K562 (cell line): ENCODE measurements at regions not wholly inside any gene's neighbourhood (a gene's known extent, or its start where the extent isn't known, plus 50 kb on each side); places are given as distances from the start of the nearest gene placed in this dataset.

Experiments
- ATAC-seq: fragments of 200-7000 bp; cut with Tn5 transposase; 3 replicates; pipeline ENCODE4 v1.9.1; 2020; ENCODE audit warnings: moderate library complexity
- BruUV-seq: library from RNA; stranded (reverse); fragments of 400-500 nt; replicated peaks from 2 replicates; lab custom pipeline; 2021; lab: Mats Ljungman, UMichigan
- CTCF ChIA-PET: fragments of 300-600 bp; formaldehyde crosslinking; extraction: SDS; loops from one replicate; lab custom pipeline; 2021; ENCODE audit warnings: low intra/inter-chr PET ratio; lab: Yijun Ruan, JAX
- POLR2A ChIA-PET: fragments of 300-600, 350-650 bp; sonication (Branson Sonifier 250); formaldehyde crosslinking; extraction: SDS; loops from one replicate; lab custom pipeline; 2021; ENCODE audit warnings: antibody characterized with exemption, inconsistent platforms; lab: Yijun Ruan, JAX
- DNase-seq, 4 experiments: peaks; one replicate each; pipeline versions ENCODE4 v3.0.0 to v3.0.0-alpha.2; 2011 to 2018; ENCODE audit warnings: low spot score in 3 of 4, mixed read lengths in 3 of 4; ENCODE audit errors: extremely low read depth in 1 of 4
- FAIRE-seq: peaks from 2 replicates; lab custom pipeline; 2011; peaks lifted over from hg19 to GRCh38; lab: Jason Lieb, UNC
- H2AFZ ChIP-seq: 2 replicates; pipeline ENCODE4 v1.6.0; 2011; ENCODE audit warnings: low read depth, low read length, control low read depth, inconsistent platforms
- H3K27ac ChIP-seq: fragments of 200-600 bp; 3 replicates; pipeline ENCODE4 v1.8.0; 2011; ENCODE audit warnings: low read depth, mild to moderate bottlenecking, control low read depth, inconsistent platforms, low read length, moderate library complexity, mixed read lengths; ENCODE audit errors: extremely low read depth
- H3K27me3 ChIP-seq, 2 experiments: fragments of 300-600 bp in 1 of 2; 2 replicates in 1 of 2; 3 replicates in 1 of 2; pipeline versions ENCODE4 v1.6.0 to v1.8.0; 2011; ENCODE audit warnings: inconsistent platforms in 2 of 2, low read length in 2 of 2, mild to moderate bottlenecking in 1 of 2, mixed read lengths in 1 of 2, moderate library complexity in 1 of 2; ENCODE audit not compliant: control insufficient read depth in 2 of 2, insufficient read depth in 2 of 2
- H3K36me3 ChIP-seq: fragments of 300-600 bp; 3 replicates; pipeline ENCODE4 v1.8.0; 2011; ENCODE audit warnings: mild to moderate bottlenecking, low read length, inconsistent platforms; ENCODE audit not compliant: control insufficient read depth, insufficient read depth
- H3K4me1 ChIP-seq, 2 experiments: fragments of 200-600 bp in 1 of 2; replicated peaks in 1 of 2; 2 replicates in 1 of 2; 3 replicates in 1 of 2; pipeline versions ENCODE4 v1.5.1 to v1.8.0; 2011; ENCODE audit warnings: inconsistent platforms in 2 of 2, low read length in 2 of 2, mild to moderate bottlenecking in 1 of 2, mixed read lengths in 1 of 2, moderate library complexity in 1 of 2; ENCODE audit not compliant: control insufficient read depth in 2 of 2, insufficient read depth in 2 of 2
- H3K4me2 ChIP-seq: 2 replicates; pipeline ENCODE4 v1.6.1; 2011; ENCODE audit warnings: low read length, control low read depth, inconsistent platforms, mixed read lengths; ENCODE audit not compliant: insufficient read depth
- H3K4me3 ChIP-seq: fragments of 200-600 bp; sonication (generic), shearing (Covaris generic); 2 replicates; pipeline ENCODE4 v1.5.1; 2016; ENCODE audit warnings: control low read depth, inconsistent platforms
- H3K79me2 ChIP-seq: fragments of 200-600 bp; 3 replicates; pipeline ENCODE4 v1.8.0; 2011; ENCODE audit warnings: low read length, inconsistent platforms; ENCODE audit not compliant: control insufficient read depth, insufficient read depth
- H3K9ac ChIP-seq, 2 experiments: 2 replicates each; pipeline versions ENCODE4 v1.6.0 to v1.6.1; 2011; ENCODE audit warnings: low read depth in 2 of 2, low read length in 2 of 2, control low read depth in 1 of 2, inconsistent platforms in 1 of 2, mild to moderate bottlenecking in 1 of 2, mixed read lengths in 1 of 2; ENCODE audit not compliant: insufficient read depth in 1 of 2
- H3K9me1 ChIP-seq: one replicate; pipeline ENCODE4 v1.6.0; 2011; ENCODE audit warnings: inconsistent platforms, mild to moderate bottlenecking, low read length, moderate library complexity; ENCODE audit not compliant: control insufficient read depth, insufficient read depth
- H3K9me3 ChIP-seq: replicated peaks from 2 replicates; pipeline ENCODE4 v1.5.1; 2011; ENCODE audit warnings: low read depth, low read length, inconsistent platforms; ENCODE audit not compliant: control insufficient read depth, insufficient read depth
- H4K20me1 ChIP-seq: replicated peaks from 2 replicates; pipeline ENCODE4 v1.6.1; 2011; ENCODE audit warnings: low read length, inconsistent platforms, mixed read lengths; ENCODE audit not compliant: control insufficient read depth, insufficient read depth
- JUND ChIP-seq, 2 experiments: IDR thresholded peaks; 2 replicates in 1 of 2; 3 replicates in 1 of 2; pipeline ENCODE4 v1.6.1; 2011; ENCODE audit warnings: borderline replicate concordance in 2 of 2, low read depth in 2 of 2, low read length in 2 of 2, improper control_type of control experiment in 1 of 2, missing biosample characterization in 1 of 2, missing genetic modification characterization in 1 of 2, missing genetic modification reagents in 1 of 2
- KDM4B ChIP-seq, 2 experiments: fragments of 450-650 bp in 1 of 2; sonication (generic) in 1 of 2; IDR thresholded peaks; 2 replicates each; pipeline ENCODE4 v1.6.1; 2016 to 2017; ENCODE audit warnings: borderline replicate concordance in 2 of 2, antibody characterized with exemption in 1 of 2, low read depth in 1 of 2, mild to moderate bottlenecking in 1 of 2
- MBD2 ChIP-seq: sonication (generic); IDR thresholded peaks from 2 replicates; pipeline ENCODE4 v1.6.1; 2016; ENCODE audit warnings: low read depth, borderline replicate concordance
- MED1 ChIP-seq: sonication (generic); formaldehyde crosslinking; IDR thresholded peaks from 2 replicates; pipeline ENCODE4 v1.8.1; 2023; ENCODE audit warnings: missing genetic modification reagents, borderline replicate concordance
- NCOR1 ChIP-seq: fragments of 450-650 bp; IDR thresholded peaks from 2 replicates; pipeline ENCODE4 v1.6.1; 2016; ENCODE audit warnings: mild to moderate bottlenecking, moderate library complexity
- RCOR1 ChIP-seq, 2 experiments: IDR thresholded peaks; 2 replicates each; pipeline ENCODE4 v1.6.1; 2012; ENCODE audit warnings: low read depth in 2 of 2, low read length in 2 of 2, borderline replicate concordance in 1 of 2, improper control_type of control experiment in 1 of 2
- WGBS: fragments of 100-300 bp; shearing (Covaris generic); methylation state at CpG from one replicate; pipeline ENCODE4 v1.1.6; 2016; ENCODE audit warnings: low coverage, mixed read lengths; ENCODE audit not compliant: insufficient coverage; ENCODE audit errors: missing lambda C conversion rate; 5-methylcytosine and 5-hydroxymethylcytosine counted together
- in situ Hi-C: fragments of 300-500 bp; cut with MboI; formaldehyde crosslinking; loops from 4 replicates; pipeline ENCODE4 v1.15.0; 2018; ENCODE audit warnings: inconsistent platforms, mixed read lengths
- intact Hi-C: fragments of 100-400 bp; cut with micrococcal nuclease; formaldehyde crosslinking; loops from 2 replicates; pipeline ENCODE4 v1.14.2; 2022
- TF ChIP-seq, protein P1 (sequence below): fragments of 250-450 bp; sonication (Bioruptor Pico); IDR thresholded peaks from 2 replicates; pipeline ENCODE4 v1.9.0; 2021; ENCODE audit warnings: mild to moderate bottlenecking, inconsistent platforms
- TF ChIP-seq, protein P2 (sequence below), 2 experiments: fragments of 450-650 bp; IDR thresholded peaks; 2 replicates each; pipeline ENCODE4 v1.6.1; 2016; ENCODE audit warnings: mild to moderate bottlenecking in 2 of 2, borderline replicate concordance in 1 of 2, low read depth in 1 of 2, moderate library complexity in 1 of 2
- TF ChIP-seq, protein P3 (sequence below): fragments of 250-450 bp; sonication (Bioruptor Pico); IDR thresholded peaks from 2 replicates; pipeline ENCODE4 v1.5.0; 2020; ENCODE audit warnings: mild to moderate bottlenecking

DNA sequence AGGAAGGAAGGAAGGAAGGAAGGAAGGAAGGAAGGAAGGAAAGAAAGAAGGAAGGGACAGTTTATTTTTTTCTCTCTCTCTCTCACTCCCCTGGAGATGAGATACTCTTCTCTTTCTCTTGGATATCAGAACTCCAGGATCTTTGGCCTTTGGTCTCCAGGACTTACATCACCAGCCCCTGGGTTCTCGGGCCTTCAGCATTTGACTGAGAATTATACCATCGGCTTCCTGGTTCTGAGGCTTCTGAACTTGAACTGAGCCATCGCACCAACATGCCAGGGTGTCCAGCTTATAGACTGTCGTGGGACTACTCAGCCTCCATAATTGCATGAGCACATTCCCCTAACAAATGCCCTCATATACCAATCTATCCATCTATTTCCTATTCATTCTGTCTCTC lies 69.4 kb upstream of the NRSN1 start:
- Histone ChIP-seq H3K27ac (no peak overlapping the region), H4K20me1 (no peaks in the 10 kb centered on the region), H3K4me1 (no peaks in the 10 kb centered on the region), H3K4me3 (no peak overlapping the region), H2AFZ (no peak overlapping the region), H3K4me2 (no peak overlapping the region), H3K9ac (no peak overlapping the region), H3K36me3 (no peaks in the 10 kb centered on the region), H3K79me2 (no peaks in the 10 kb centered on the region), H3K9me3 (no peaks in the 10 kb centered on the region), H3K27me3 (no peaks in the 10 kb centered on the region), H3K9me1 (no peaks in the 10 kb centered on the region)
- in situ Hi-C loops (no loop called here), intact Hi-C loops (no loop called here)
- POLR2A ChIA-PET: no interaction called here
- 0% methylated on average over 4 of the region's 4 CpGs for WGBS
- no peak for DNase-seq
- ATAC-seq: no peak
- BruUV-seq: no TSS peak
- no peak for FAIRE-seq
- CTCF ChIA-PET: no interaction called here
- TF ChIP-seq MBD2 (no peak), JUND (IDR thresholded peaks at IDR 0.05; ENCODE audit: borderline replicate concordance, low read depth, low read length) (no peak), JUND (tag; IDR thresholded peaks at IDR 0.05; ENCODE audit: borderline replicate concordance, low read depth, low read length) (no peak), MED1 (no peak), KDM4B (IDR thresholded peaks at IDR 0.05; ENCODE audit: borderline replicate concordance in 2 of 2, low read depth in 1 of 2) (no peak), NCOR1 (no peak), RCOR1 (IDR thresholded peaks at IDR 0.05; ENCODE audit: borderline replicate concordance in 1 of 2, low read depth in 2 of 2, low read length in 2 of 2) (no peak)
- TF ChIP-seq, protein P1, sequence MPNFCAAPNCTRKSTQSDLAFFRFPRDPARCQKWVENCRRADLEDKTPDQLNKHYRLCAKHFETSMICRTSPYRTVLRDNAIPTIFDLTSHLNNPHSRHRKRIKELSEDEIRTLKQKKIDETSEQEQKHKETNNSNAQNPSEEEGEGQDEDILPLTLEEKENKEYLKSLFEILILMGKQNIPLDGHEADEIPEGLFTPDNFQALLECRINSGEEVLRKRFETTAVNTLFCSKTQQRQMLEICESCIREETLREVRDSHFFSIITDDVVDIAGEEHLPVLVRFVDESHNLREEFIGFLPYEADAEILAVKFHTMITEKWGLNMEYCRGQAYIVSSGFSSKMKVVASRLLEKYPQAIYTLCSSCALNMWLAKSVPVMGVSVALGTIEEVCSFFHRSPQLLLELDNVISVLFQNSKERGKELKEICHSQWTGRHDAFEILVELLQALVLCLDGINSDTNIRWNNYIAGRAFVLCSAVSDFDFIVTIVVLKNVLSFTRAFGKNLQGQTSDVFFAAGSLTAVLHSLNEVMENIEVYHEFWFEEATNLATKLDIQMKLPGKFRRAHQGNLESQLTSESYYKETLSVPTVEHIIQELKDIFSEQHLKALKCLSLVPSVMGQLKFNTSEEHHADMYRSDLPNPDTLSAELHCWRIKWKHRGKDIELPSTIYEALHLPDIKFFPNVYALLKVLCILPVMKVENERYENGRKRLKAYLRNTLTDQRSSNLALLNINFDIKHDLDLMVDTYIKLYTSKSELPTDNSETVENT: no peak
- TF ChIP-seq, protein P2, sequence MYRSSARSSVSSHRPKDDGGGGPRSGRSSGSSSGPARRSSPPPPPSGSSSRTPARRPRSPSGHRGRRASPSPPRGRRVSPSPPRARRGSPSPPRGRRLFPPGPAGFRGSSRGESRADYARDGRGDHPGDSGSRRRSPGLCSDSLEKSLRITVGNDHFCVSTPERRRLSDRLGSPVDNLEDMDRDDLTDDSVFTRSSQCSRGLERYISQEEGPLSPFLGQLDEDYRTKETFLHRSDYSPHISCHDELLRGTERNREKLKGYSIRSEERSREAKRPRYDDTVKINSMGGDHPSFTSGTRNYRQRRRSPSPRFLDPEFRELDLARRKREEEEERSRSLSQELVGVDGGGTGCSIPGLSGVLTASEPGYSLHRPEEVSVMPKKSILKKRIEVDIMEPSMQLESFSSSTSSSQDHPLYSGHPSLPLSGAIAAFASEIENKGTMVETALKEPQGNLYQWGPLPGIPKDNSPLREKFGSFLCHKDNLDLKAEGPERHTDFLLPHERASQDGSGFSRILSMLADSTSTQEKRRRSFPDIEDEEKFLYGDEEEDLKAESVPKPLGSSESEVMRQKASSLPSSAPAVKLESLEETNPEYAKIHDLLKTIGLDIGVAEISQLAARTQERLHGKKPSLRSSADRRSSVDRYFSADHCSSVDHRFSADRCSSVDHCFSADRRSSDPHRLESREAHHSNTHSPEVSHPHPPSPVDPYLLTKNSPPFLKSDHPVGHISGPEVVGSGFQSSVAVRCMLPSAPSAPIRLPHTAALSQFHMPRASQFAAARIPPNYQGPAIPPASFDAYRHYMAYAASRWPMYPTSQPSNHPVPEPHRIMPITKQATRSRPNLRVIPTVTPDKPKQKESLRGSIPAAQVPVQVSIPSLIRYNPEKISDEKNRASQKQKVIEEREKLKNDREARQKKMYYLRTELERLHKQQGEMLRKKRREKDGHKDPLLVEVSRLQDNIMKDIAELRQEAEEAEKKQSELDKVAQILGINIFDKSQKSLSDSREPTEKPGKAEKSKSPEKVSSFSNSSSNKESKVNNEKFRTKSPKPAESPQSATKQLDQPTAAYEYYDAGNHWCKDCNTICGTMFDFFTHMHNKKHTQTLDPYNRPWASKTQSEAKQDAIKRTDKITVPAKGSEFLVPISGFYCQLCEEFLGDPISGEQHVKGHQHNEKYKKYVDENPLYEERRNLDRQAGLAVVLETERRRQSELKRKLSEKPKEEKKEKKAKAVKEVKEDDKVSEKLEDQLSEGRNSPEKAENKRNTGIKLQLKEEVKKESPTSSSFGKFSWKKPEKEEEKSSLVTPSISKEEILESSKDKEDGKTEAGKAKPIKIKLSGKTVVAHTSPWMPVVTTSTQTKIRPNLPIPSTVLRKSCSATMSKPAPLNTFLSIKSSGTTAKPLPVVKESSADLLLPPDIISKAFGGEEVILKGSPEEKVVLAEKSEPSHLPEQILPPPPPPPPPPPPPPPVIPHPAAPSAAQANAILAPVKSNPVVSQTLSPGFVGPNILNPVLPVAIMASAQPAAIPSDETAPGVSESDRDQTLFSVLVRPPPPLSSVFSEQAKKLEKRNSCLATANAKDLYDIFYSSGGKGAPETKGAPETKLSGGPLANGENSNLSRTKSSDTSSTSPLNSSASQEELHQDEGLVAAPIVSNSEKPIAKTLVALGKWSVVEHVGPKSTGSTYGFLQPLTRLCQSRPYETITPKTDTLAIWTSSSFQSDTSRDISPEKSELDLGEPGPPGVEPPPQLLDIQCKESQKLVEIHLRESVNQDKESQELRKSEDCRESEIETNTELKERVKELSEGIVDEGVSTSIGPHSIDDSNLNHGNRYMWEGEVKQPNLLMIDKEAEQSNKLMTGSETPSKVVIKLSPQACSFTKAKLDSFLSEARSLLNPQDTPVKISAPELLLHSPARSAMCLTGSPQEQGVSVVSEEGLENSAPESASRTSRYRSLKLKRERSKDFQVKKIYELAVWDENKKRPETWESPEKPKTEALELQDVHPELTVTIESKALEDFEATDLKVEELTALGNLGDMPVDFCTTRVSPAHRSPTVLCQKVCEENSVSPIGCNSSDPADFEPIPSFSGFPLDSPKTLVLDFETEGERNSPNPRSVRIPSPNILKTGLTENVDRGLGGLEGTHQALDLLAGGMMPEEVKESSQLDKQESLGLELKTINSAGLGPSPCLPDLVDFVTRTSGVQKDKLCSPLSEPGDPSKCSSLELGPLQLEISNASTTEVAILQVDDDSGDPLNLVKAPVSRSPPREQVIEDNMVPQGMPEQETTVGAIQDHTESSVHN (IDR thresholded peaks at IDR 0.05; ENCODE audit: borderline replicate concordance in 1 of 2, low read depth in 1 of 2): no peak
- TF ChIP-seq, protein P3, sequence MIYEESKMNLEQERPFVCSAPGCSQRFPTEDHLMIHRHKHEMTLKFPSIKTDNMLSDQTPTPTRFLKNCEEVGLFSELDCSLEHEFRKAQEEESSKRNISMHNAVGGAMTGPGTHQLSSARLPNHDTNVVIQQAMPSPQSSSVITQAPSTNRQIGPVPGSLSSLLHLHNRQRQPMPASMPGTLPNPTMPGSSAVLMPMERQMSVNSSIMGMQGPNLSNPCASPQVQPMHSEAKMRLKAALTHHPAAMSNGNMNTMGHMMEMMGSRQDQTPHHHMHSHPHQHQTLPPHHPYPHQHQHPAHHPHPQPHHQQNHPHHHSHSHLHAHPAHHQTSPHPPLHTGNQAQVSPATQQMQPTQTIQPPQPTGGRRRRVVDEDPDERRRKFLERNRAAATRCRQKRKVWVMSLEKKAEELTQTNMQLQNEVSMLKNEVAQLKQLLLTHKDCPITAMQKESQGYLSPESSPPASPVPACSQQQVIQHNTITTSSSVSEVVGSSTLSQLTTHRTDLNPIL (CRISPR knock-in tag): no peak
